ENCODE measurements at regions not wholly inside any gene's neighbourhood (a gene's known extent, or its start where the extent isn't known, plus 50 kb on each side); places are given as distances from the start of the nearest gene placed in this dataset.

- no peak overlapping the region for H3K4me3 ChIP-seq (ENCODE audit: low read depth, low read length)
- no peak for TF ChIP-seq CTCF (IDR thresholded peaks at IDR 0.05; ENCODE audit: insufficient read depth, low read depth, low read length)
- DNase-seq (ENCODE audit: low read depth), result no peak
These were observed 186.0 kb upstream of the ADRA1B start for GRCh38 chr5:159730285-159730684.

GRCh38 chr5:159732220-159732619 lies 184.1 kb upstream of the ADRA1B start:
- H3K4me3 ChIP-seq (ENCODE audit: low read depth, low read length), result no peak overlapping the region
- DNase-seq (ENCODE audit: low read depth), result peak; percentile 17
- TF ChIP-seq CTCF (IDR thresholded peaks at IDR 0.05; ENCODE audit: insufficient read depth, low read depth, low read length), result no peak

- no peak for TF ChIP-seq CTCF (IDR thresholded peaks at IDR 0.05; ENCODE audit: insufficient read depth, low read depth, low read length)
- no peak overlapping the region for H3K4me3 ChIP-seq (ENCODE audit: low read depth, low read length)
- DNase-seq (ENCODE audit: low read depth), result no peak
These were observed 181.9 kb upstream of the ADRA1B start for GRCh38 chr5:159734366-159734765.

- TF ChIP-seq CTCF (IDR thresholded peaks at IDR 0.05; ENCODE audit: insufficient read depth, low read depth, low read length), result no peak
- DNase-seq (ENCODE audit: low read depth), result no peak
- H3K4me3 ChIP-seq (ENCODE audit: low read depth, low read length), result no peak overlapping the region
These were observed 181.2 kb upstream of the ADRA1B start for GRCh38 chr5:159735036-159735435.

- no peak overlapping the region for H3K4me3 ChIP-seq (ENCODE audit: low read depth, low read length)
- TF ChIP-seq CTCF (IDR thresholded peaks at IDR 0.05; ENCODE audit: insufficient read depth, low read depth, low read length), result no peak
- peak; percentile 5 for DNase-seq (ENCODE audit: low read depth)
These were observed 180.3 kb upstream of the ADRA1B start for GRCh38 chr5:159735749-159736660.

GRCh38 chr5:159736844-159737243 lies 179.4 kb upstream of the ADRA1B start:
- no peak for TF ChIP-seq CTCF (IDR thresholded peaks at IDR 0.05; ENCODE audit: insufficient read depth, low read depth, low read length)
- no peak for DNase-seq (ENCODE audit: low read depth)
- no peak overlapping the region for H3K4me3 ChIP-seq (ENCODE audit: low read depth, low read length)

Data from fibroblast of villous mesenchyme (primary cell).